Parathyroid adenoma (tissue), 2 donors: ENCODE measurements at regions not wholly inside any gene's neighbourhood (a gene's known extent, or its start where the extent isn't known, plus 50 kb on each side); places are given as distances from the start of the nearest gene placed in this dataset.

Experiments
- H2AFZ ChIP-seq: fragments of 300-600 bp; sonication (generic); one replicate; pipeline ENCODE4 v1.7.0; 2017; ENCODE audit warnings: antibody characterized with exemption, mild to moderate bottlenecking
- H3K27ac ChIP-seq: fragments of 300-600 bp; sonication (generic); one replicate; pipeline ENCODE4 v1.7.0; 2017
- H3K27me3 ChIP-seq: fragments of 300-600 bp; sonication (generic); one replicate; pipeline ENCODE4 v1.7.0; 2017; ENCODE audit warnings: low read length; ENCODE audit not compliant: control insufficient read depth, insufficient read depth
- H3K36me3 ChIP-seq: fragments of 300-600 bp; sonication (generic); one replicate; pipeline ENCODE4 v1.7.0; 2017; ENCODE audit warnings: low read length; ENCODE audit not compliant: control insufficient read depth, insufficient read depth
- H3K4me1 ChIP-seq: fragments of 300-600 bp; sonication (generic); one replicate; pipeline ENCODE4 v1.7.0; 2017; ENCODE audit warnings: control low read depth
- H3K4me2 ChIP-seq: fragments of 300-600 bp; sonication (generic); one replicate; pipeline ENCODE4 v1.7.0; 2017; ENCODE audit warnings: low read length
- H3K4me3 ChIP-seq: fragments of 300-600 bp; sonication (generic); one replicate; pipeline ENCODE4 v1.7.0; 2017; ENCODE audit warnings: low read depth, low read length
- H3K79me2 ChIP-seq: fragments of 300-600 bp; sonication (generic); one replicate; pipeline ENCODE4 v1.7.0; 2017; ENCODE audit warnings: control low read depth
- H3K9ac ChIP-seq: fragments of 300-600 bp; sonication (generic); one replicate; pipeline ENCODE4 v1.7.0; 2017; ENCODE audit warnings: mild to moderate bottlenecking
- H3K9me3 ChIP-seq: fragments of 300-600 bp; sonication (generic); one replicate; pipeline ENCODE4 v1.7.0; 2017; ENCODE audit warnings: low read length; ENCODE audit not compliant: control insufficient read depth
- TF ChIP-seq, protein P1 (sequence below): fragments of 300-600 bp; sonication (generic); IDR thresholded peaks from one replicate; pipeline ENCODE4 v1.7.0; 2017; ENCODE audit warnings: antibody characterized with exemption, mild to moderate bottlenecking
- donor health status: primary hyperparathyroidism.

DNA sequence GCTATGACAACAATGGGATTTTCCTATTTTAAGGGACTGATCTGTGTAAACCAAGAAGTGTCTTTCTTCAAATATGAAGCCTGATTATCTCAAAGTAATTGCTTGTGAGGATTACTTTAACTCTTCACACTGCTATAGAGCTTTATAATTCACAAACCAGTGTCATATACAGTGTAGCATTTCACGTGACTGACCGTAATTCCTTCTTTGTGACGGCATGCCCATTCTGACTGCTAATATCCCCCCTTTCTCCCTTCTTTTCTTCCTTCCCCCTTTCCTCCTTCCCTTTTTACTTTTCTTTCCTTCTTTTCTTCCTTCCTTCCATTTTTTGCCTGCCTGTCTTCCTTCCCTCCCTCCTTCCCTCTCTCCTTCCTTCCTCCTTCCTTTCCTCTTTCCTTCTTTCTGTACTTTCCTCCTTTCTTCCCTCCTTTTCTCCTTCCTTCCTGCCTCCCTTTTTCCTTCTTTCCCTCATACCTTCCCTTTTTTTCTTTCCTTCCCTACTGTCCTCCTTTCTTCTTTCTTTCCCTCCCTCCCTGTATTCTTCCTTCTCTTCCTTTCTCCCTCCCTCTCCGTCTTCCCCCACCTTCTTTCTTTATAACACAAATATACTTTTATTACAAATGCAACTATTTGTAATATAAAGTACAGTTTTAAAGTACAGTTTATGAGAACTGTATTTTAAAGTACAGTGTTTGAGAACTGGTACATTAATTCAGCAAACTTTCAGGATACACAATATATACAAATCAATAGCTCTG is 75.0 kb upstream of the EXOC2 start:
- no peak overlapping the region for H3K27ac ChIP-seq
- no peak overlapping the region for H3K9ac ChIP-seq
- no peaks in the 10 kb centered on the region for H3K9me3 ChIP-seq
- no peak overlapping the region for H3K4me2 ChIP-seq
- no peaks in the 10 kb centered on the region for H3K27me3 ChIP-seq
- H3K36me3 ChIP-seq, result no peaks in the 10 kb centered on the region
- no peaks in the 10 kb centered on the region for H3K4me1 ChIP-seq
- H3K4me3 ChIP-seq, result no peak overlapping the region
- no peaks in the 10 kb centered on the region for H3K79me2 ChIP-seq
- TF ChIP-seq, protein P1, sequence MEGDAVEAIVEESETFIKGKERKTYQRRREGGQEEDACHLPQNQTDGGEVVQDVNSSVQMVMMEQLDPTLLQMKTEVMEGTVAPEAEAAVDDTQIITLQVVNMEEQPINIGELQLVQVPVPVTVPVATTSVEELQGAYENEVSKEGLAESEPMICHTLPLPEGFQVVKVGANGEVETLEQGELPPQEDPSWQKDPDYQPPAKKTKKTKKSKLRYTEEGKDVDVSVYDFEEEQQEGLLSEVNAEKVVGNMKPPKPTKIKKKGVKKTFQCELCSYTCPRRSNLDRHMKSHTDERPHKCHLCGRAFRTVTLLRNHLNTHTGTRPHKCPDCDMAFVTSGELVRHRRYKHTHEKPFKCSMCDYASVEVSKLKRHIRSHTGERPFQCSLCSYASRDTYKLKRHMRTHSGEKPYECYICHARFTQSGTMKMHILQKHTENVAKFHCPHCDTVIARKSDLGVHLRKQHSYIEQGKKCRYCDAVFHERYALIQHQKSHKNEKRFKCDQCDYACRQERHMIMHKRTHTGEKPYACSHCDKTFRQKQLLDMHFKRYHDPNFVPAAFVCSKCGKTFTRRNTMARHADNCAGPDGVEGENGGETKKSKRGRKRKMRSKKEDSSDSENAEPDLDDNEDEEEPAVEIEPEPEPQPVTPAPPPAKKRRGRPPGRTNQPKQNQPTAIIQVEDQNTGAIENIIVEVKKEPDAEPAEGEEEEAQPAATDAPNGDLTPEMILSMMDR, result no peak
- H2AFZ ChIP-seq, result no peak overlapping the region

GRCh38 chr6:766625-767024 is 73.7 kb upstream of the EXOC2 start:
- H3K4me1 ChIP-seq, result no peaks in the 10 kb centered on the region
- H3K27me3 ChIP-seq, result no peaks in the 10 kb centered on the region
- H3K36me3 ChIP-seq, result no peaks in the 10 kb centered on the region
- no peak overlapping the region for H3K9ac ChIP-seq
- no peak overlapping the region for H3K27ac ChIP-seq
- H3K9me3 ChIP-seq, result no peaks in the 10 kb centered on the region
- TF ChIP-seq, protein P1, result no peak
- H2AFZ ChIP-seq, result no peak overlapping the region
- no peaks in the 10 kb centered on the region for H3K79me2 ChIP-seq
- H3K4me2 ChIP-seq, result no peak overlapping the region
- H3K4me3 ChIP-seq, result no peak overlapping the region

GRCh38 chr6:761997-762396 is 69.1 kb upstream of the EXOC2 start:
- no peak overlapping the region for H3K4me2 ChIP-seq
- no peak overlapping the region for H3K27ac ChIP-seq
- H3K27me3 ChIP-seq, result no peaks in the 10 kb centered on the region
- H3K9me3 ChIP-seq, result no peaks in the 10 kb centered on the region
- TF ChIP-seq, protein P1, result no peak
- no peak overlapping the region for H3K4me3 ChIP-seq
- no peaks in the 10 kb centered on the region for H3K79me2 ChIP-seq
- H2AFZ ChIP-seq, result no peak overlapping the region
- no peaks in the 10 kb centered on the region for H3K4me1 ChIP-seq
- no peaks in the 10 kb centered on the region for H3K36me3 ChIP-seq
- H3K9ac ChIP-seq, result no peak overlapping the region

DNA sequence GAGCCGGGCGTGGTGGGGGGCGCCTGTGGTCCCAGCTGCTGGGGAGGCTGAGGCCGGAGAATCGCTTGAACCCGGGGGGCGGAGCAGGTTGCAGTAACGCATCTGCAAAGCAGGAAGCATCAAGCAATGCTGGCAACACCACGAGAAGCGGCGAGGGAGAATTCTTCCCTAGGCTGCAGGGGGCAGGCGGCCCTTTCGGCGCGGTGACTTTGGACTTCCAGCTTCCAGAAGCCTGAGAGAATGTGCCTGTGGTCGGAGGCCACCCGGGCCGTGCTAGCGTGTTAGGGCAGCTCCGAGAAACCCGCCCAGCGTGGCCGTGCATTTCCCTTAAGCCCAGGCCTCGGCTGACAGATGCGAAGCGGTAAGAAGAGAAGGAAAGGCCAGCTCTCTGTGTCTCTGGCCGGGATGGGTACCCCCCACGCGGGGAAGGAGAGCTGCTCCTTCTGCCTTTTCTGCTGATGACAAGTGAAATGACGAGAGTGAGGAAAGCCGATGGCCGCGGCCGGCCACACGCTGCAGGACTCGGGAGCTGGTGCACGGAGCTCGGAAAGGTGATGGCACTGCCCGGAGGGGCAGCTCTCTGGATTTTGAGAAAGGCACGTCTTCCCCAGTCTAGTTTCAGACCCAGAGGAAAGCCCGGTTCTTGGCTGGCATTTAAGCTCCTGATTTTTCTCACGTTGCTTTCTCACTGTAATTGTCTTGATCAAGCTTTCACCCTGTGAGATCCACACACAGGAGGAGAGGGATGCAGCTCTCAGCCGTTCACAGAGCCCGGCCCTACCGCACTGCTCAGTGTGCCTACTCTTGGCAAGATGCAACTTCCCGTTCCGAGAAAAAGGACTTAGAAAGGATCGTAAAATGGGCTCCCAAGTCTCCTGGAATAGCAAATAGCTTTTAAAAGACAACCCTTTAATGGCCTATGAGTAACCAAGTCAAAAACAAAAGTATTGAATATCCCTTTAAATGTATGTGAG is 68.3 kb upstream of the EXOC2 start:
- no peak overlapping the region for H2AFZ ChIP-seq
- TF ChIP-seq, protein P1, result no peak
- no peak overlapping the region for H3K4me3 ChIP-seq
- no peaks in the 10 kb centered on the region for H3K27me3 ChIP-seq
- H3K9me3 ChIP-seq, result no peaks in the 10 kb centered on the region
- H3K4me2 ChIP-seq, result no peak overlapping the region
- no peak overlapping the region for H3K27ac ChIP-seq
- no peaks in the 10 kb centered on the region for H3K4me1 ChIP-seq
- H3K9ac ChIP-seq, result no peak overlapping the region
- H3K79me2 ChIP-seq, result no peaks in the 10 kb centered on the region
- no peaks in the 10 kb centered on the region for H3K36me3 ChIP-seq
